Right lobe of liver (tissue), 6 donors: ENCODE measurements at regions not wholly inside any gene's neighbourhood (a gene's known extent, or its start where the extent isn't known, plus 50 kb on each side); places are given as distances from the start of the nearest gene placed in this dataset.

ENCODE experiments used
- ATAC-seq, 4 donors: fragments of 200-7000 bp; cut with Tn5 transposase; one replicate each; pipeline ENCODE4 v1.9.1; 2020; ENCODE audit warnings: mild to moderate bottlenecking in 4 of 4, moderate library complexity in 4 of 4
- DNase-seq, 3 donors: peaks; one replicate each; pipeline ENCODE4 v3.0.0-alpha.2; 2020
- H3K27ac ChIP-seq, 3 donors: fragments of 200-600 bp; one replicate each; pipeline ENCODE4 v1.8.0; 2022
- H3K27me3 ChIP-seq, 2 donors: fragments of 200-600 bp; one replicate each; pipeline ENCODE4 v1.8.0; 2022
- H3K36me3 ChIP-seq, 4 donors: fragments of 200-600 bp; sonication (generic) in 1 of 4; one replicate each; pipeline versions ENCODE4 v1.5.1 to v1.8.0; 2017 to 2022; ENCODE audit warnings: control low read depth in 1 of 4
- H3K4me1 ChIP-seq, 4 donors: fragments of 200-600 bp; sonication (generic) in 1 of 4; one replicate each; pipeline versions ENCODE4 v1.5.1 to v1.8.0; 2017 to 2022; ENCODE audit warnings: control low read depth in 1 of 4
- H3K4me3 ChIP-seq, 3 donors: fragments of 200-600 bp; one replicate each; pipeline ENCODE4 v1.8.0; 2022
- H3K9me3 ChIP-seq, 4 donors: fragments of 200-600 bp; sonication (generic) in 1 of 4; one replicate each; pipeline versions ENCODE4 v1.5.1 to v1.8.0; 2017 to 2022; ENCODE audit warnings: control low read depth in 1 of 4
- POLR2A ChIP-seq: fragments of 450-650 bp; IDR thresholded peaks from one replicate; pipeline ENCODE4 v1.6.1; 2017; ENCODE audit warnings: antibody characterized with exemption, mild to moderate bottlenecking
- WGBS: methylation state at CpG from one replicate; pipeline ENCODE4 v1.1.6; 2018; ENCODE audit warnings: low coverage, low lambda C conversion rate; ENCODE audit not compliant: insufficient coverage; ENCODE audit errors: missing lambda C conversion rate; 5-methylcytosine and 5-hydroxymethylcytosine counted together
- intact Hi-C, 2 donors: fragments of 100-400 bp; cut with DNase I; formaldehyde crosslinking; loops; one replicate each; pipeline versions ENCODE4 v1.11.2 to v1.14.1; 2022
- TF ChIP-seq, protein P1 (sequence below), 4 donors: fragments of 200-600 bp in 3 of 4; fragments of 450-650 bp in 1 of 4; IDR thresholded peaks; one replicate each; pipeline versions ENCODE4 v1.5.1 to v1.8.0; 2016 to 2022; ENCODE audit warnings: antibody characterized with exemption in 4 of 4, mild to moderate bottlenecking in 2 of 4
- donor health status: DM: no; HTN: yes; CAD: no.
- donor health status: DM: no; HTN: no; CAD: no.
- donor health status: DM: no; HTN: no; CAD: no.
- donor health status: DM: no; HTN: yes; CAD: no.
- donor health status: DM: no; HTN: yes; CAD: no.

- H3K27me3 ChIP-seq = no peaks in the 10 kb centered on the region
- ATAC-seq = no peak
- intact Hi-C loops = no loop called here
- H3K27ac ChIP-seq = no peak overlapping the region
- H3K4me3 ChIP-seq = no peak overlapping the region
- no peaks in the 10 kb centered on the region for H3K4me1 ChIP-seq
- WGBS = 80% methylated on average over 1 of the region's 10 CpGs
- H3K36me3 ChIP-seq = no peaks in the 10 kb centered on the region
- no peak for DNase-seq
- H3K9me3 ChIP-seq = no peaks in the 10 kb centered on the region
- no peak for TF ChIP-seq POLR2A
- TF ChIP-seq, protein P1, sequence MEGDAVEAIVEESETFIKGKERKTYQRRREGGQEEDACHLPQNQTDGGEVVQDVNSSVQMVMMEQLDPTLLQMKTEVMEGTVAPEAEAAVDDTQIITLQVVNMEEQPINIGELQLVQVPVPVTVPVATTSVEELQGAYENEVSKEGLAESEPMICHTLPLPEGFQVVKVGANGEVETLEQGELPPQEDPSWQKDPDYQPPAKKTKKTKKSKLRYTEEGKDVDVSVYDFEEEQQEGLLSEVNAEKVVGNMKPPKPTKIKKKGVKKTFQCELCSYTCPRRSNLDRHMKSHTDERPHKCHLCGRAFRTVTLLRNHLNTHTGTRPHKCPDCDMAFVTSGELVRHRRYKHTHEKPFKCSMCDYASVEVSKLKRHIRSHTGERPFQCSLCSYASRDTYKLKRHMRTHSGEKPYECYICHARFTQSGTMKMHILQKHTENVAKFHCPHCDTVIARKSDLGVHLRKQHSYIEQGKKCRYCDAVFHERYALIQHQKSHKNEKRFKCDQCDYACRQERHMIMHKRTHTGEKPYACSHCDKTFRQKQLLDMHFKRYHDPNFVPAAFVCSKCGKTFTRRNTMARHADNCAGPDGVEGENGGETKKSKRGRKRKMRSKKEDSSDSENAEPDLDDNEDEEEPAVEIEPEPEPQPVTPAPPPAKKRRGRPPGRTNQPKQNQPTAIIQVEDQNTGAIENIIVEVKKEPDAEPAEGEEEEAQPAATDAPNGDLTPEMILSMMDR (IDR thresholded peaks at IDR 0.05) = no peak
These were observed 733.6 kb downstream of the GALR1 start for GRCh38 chr18:77983270-77983669.

DNA sequence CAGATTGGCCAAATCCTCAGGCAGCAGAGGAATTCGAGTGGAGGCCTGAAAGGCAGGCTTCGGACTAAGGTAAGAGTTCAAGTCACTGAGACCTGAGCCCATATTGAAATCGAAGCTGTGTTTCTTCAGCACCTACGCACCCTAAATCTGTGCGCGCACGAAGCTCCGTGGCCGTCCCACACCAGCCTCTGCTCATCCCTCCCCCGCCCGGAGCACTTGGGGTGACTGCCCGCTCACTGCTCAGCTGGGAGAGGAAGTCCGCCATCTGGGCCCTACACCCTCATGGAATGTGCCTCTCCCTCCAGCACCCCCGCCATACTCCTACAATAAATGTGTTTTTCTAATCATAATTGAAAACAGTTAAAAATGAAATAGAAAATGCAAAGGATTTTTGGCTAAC lies 734.5 kb downstream of the GALR1 start:
- Histone ChIP-seq H3K4me1 (no peaks in the 10 kb centered on the region), H3K27me3 (no peaks in the 10 kb centered on the region), H3K36me3 (no peaks in the 10 kb centered on the region), H3K9me3 (no peaks in the 10 kb centered on the region), H3K27ac (no peak overlapping the region), H3K4me3 (no peak overlapping the region)
- WGBS = 87% methylated on average over 14 of the region's 14 CpGs
- ATAC-seq (no peak), DNase-seq (no peak)
- no peak for TF ChIP-seq POLR2A
- TF ChIP-seq, protein P1 (IDR thresholded peaks at IDR 0.05) = no peak
- intact Hi-C loops = no loop called here

DNA sequence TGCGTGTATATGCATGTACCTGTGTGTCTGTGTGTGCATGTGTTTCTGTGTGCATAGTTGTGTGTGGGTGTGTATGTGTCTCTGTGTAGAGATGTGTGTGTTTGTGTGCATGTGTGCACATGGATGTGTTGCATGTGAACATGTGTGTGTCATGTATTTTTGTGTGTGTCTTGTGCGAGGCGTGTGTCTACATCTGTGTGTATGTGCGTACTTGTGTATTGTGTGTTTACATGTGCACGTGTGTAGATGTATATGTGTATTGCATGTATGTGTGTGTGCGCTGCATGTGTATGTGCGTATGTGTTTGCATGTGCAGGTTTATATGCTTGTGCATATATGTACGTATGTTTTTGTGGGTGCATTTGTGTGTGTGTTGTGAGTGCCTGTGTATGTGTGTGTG lies 735.2 kb downstream of the GALR1 start:
- H3K4me1 ChIP-seq = no peaks in the 10 kb centered on the region
- DNase-seq (no peak), ATAC-seq (no peak)
- 78% methylated on average over 7 of the region's 8 CpGs for WGBS
- no peaks in the 10 kb centered on the region for H3K36me3 ChIP-seq
- no peaks in the 10 kb centered on the region for H3K9me3 ChIP-seq
- TF ChIP-seq, protein P1 (IDR thresholded peaks at IDR 0.05) = no peak
- TF ChIP-seq POLR2A = no peak
- no peak overlapping the region for H3K27ac ChIP-seq
- intact Hi-C loops = no loop called here
- H3K4me3 ChIP-seq = no peak overlapping the region
- H3K27me3 ChIP-seq = no peaks in the 10 kb centered on the region

DNA sequence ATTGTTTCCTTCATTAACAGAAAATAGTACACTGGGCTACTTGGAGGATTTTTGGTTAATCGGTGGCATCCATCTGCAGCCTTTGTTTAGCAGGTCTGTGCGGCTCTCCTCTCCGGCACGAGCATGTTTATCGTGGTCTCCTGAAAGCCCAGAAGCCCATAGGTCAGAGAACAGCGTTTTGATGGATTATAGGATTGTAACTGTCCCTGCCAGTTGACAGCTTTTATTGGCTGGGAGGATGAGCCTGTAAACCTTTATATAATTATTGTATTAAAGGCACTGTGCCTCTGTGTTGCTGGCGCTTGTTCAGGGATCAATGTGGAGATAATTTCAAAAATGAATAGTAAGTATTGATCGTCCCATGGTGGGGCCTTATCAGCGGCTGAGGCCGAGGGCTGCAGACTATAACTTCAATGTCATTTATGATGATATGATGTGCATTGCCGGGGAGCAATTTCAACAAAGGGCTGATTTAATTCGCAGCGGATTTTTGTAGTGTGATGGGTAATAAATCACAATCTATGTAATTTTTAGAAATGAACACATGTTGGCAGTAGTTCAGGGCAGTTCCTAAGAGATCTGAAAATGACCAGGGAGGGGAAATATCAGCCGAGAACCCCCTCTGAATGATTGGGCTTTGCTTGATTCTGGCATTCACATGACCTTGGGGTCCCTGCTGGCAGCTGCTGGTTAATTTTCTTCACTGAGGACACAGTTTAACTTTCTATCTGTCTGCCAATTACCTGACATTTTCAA lies 736.1 kb downstream of the GALR1 start:
- intact Hi-C loops = no loop called here
- ATAC-seq (no peak), DNase-seq (no peak)
- Histone ChIP-seq H3K4me3 (no peak overlapping the region), H3K9me3 (no peaks in the 10 kb centered on the region), H3K4me1 (no peaks in the 10 kb centered on the region), H3K27ac (no peak overlapping the region), H3K27me3 (no peaks in the 10 kb centered on the region), H3K36me3 (no peaks in the 10 kb centered on the region)
- WGBS = 63% methylated on average over 13 of the region's 14 CpGs
- no peak for TF ChIP-seq POLR2A
- TF ChIP-seq, protein P1 (IDR thresholded peaks at IDR 0.05) = no peak
